Immature natural killer cell (primary cell): ENCODE measurements at regions not wholly inside any gene's neighbourhood (a gene's known extent, or its start where the extent isn't known, plus 50 kb on each side); places are given as distances from the start of the nearest gene placed in this dataset.

Experiments
- DNase-seq, 3 donors: peaks; one replicate each; pipeline ENCODE4 v3.0.0; 2022; ENCODE audit warnings: mixed read lengths in 1 of 3
- H3K27ac Mint-ChIP-seq, 6 donors: one replicate each; pipeline ENCODE4 v1.8.0; 2020; ENCODE audit warnings: mixed read lengths in 6 of 6, mild to moderate bottlenecking in 5 of 6, inconsistent platforms in 4 of 6, moderate library complexity in 3 of 6
- H3K27me3 Mint-ChIP-seq, 3 donors: one replicate each; pipeline ENCODE4 v1.8.0; 2020 to 2021; ENCODE audit warnings: low read depth in 3 of 3, mild to moderate bottlenecking in 3 of 3, mixed read lengths in 3 of 3, moderate library complexity in 3 of 3, inconsistent platforms in 1 of 3
- H3K36me3 Mint-ChIP-seq, 3 donors: one replicate each; pipeline ENCODE4 v1.8.0; 2020; ENCODE audit warnings: mixed read lengths in 3 of 3, inconsistent platforms in 2 of 3, mild to moderate bottlenecking in 2 of 3
- H3K4me1 Mint-ChIP-seq, 2 donors: one replicate each; pipeline ENCODE4 v1.8.0; 2020; ENCODE audit warnings: inconsistent platforms in 2 of 2, mild to moderate bottlenecking in 2 of 2, mixed read lengths in 2 of 2, moderate library complexity in 1 of 2
- H3K4me3 Mint-ChIP-seq, 5 donors: one replicate each; pipeline ENCODE4 v1.8.0; 2020; ENCODE audit warnings: mild to moderate bottlenecking in 5 of 5, mixed read lengths in 5 of 5, inconsistent platforms in 3 of 5, moderate library complexity in 3 of 5
- H3K9me3 Mint-ChIP-seq, 6 donors: one replicate each; pipeline ENCODE4 v1.8.0; 2020; ENCODE audit warnings: mild to moderate bottlenecking in 6 of 6, mixed read lengths in 6 of 6, inconsistent platforms in 4 of 6, moderate library complexity in 3 of 6

- H3K9me3 Mint-ChIP-seq: peaks cover 0 to 27% (median 8%) of the 10 kb centered on the region in 6 donors
- peaks cover 0 to 4% (median 0%) of the 10 kb centered on the region in 3 donors for H3K27me3 Mint-ChIP-seq
- DNase-seq: no peak
- H3K4me1 Mint-ChIP-seq: no peaks in the 10 kb centered on the region
- no peak overlapping the region for H3K4me3 Mint-ChIP-seq
- no peaks in the 10 kb centered on the region for H3K36me3 Mint-ChIP-seq
- no peak overlapping the region for H3K27ac Mint-ChIP-seq
These were observed 888.8 kb downstream of the QKI start for GRCh38 chr6:164303102-164303964.

GRCh38 chr6:164296411-164296810, 881.9 kb downstream of the QKI start:
- peaks cover 0 to 8% (median 2%) of the 10 kb centered on the region in 6 donors for H3K9me3 Mint-ChIP-seq
- H3K36me3 Mint-ChIP-seq: no peaks in the 10 kb centered on the region
- H3K4me3 Mint-ChIP-seq: no peak overlapping the region
- peaks cover 0 to 5% (median 0%) of the 10 kb centered on the region in 3 donors for H3K27me3 Mint-ChIP-seq
- H3K4me1 Mint-ChIP-seq: no peaks in the 10 kb centered on the region
- no peak for DNase-seq
- no peak overlapping the region for H3K27ac Mint-ChIP-seq

GRCh38 chr6:164294047-164294784, 879.7 kb downstream of the QKI start:
- Mint-ChIP-seq H3K4me3 (no peak overlapping the region), H3K36me3 (no peaks in the 10 kb centered on the region), H3K27ac (no peak overlapping the region), H3K27me3 (peaks cover 0 to 5% (median 0%) of the 10 kb centered on the region in 3 donors), H3K4me1 (no peaks in the 10 kb centered on the region), H3K9me3 (peaks cover 0 to 8% (median 1%) of the 10 kb centered on the region in 6 donors)
- no peak for DNase-seq

GRCh38 chr6:164291224-164291623, 876.7 kb downstream of the QKI start:
- Mint-ChIP-seq H3K27me3 (peaks cover 0 to 8% (median 0%) of the 10 kb centered on the region in 3 donors), H3K4me1 (no peaks in the 10 kb centered on the region), H3K9me3 (peaks cover 0 to 8% (median under 1%) of the 10 kb centered on the region in 6 donors), H3K36me3 (no peaks in the 10 kb centered on the region), H3K27ac (no peak overlapping the region), H3K4me3 (no peak overlapping the region)
- DNase-seq: no peak

GRCh38 chr6:164290101-164290500, 875.6 kb downstream of the QKI start:
- Mint-ChIP-seq H3K27ac (no peak overlapping the region), H3K27me3 (peaks cover 0 to 8% (median 0%) of the 10 kb centered on the region in 3 donors), H3K4me3 (no peak overlapping the region)

GRCh38 chr6:164286011-164286410, 871.5 kb downstream of the QKI start:
- H3K27ac Mint-ChIP-seq: no peak overlapping the region
- peaks cover 0 to 7% (median 1%) of the 10 kb centered on the region in 3 donors for H3K27me3 Mint-ChIP-seq
- no peaks in the 10 kb centered on the region for H3K36me3 Mint-ChIP-seq
- DNase-seq: no peak
- H3K4me1 Mint-ChIP-seq: no peaks in the 10 kb centered on the region
- no peak overlapping the region for H3K4me3 Mint-ChIP-seq
- H3K9me3 Mint-ChIP-seq: peaks cover 0 to 5% (median under 1%) of the 10 kb centered on the region in 6 donors

More at GRCh38 chr6:164290101-164290500, 875.6 kb downstream of the QKI start:
- no peak for DNase-seq
- no peaks in the 10 kb centered on the region for H3K4me1 Mint-ChIP-seq
- H3K36me3 Mint-ChIP-seq: no peaks in the 10 kb centered on the region
- H3K9me3 Mint-ChIP-seq: peaks cover 0 to 8% (median under 1%) of the 10 kb centered on the region in 6 donors

- Mint-ChIP-seq H3K36me3 (no peaks in the 10 kb centered on the region), H3K4me1 (no peaks in the 10 kb centered on the region), H3K27ac (no peak overlapping the region), H3K27me3 (peaks cover 0 to 4% (median 3%) of the 10 kb centered on the region in 3 donors), H3K9me3 (peaks cover 0 to 7% (median 1%) of the 10 kb centered on the region in 6 donors), H3K4me3 (no peak overlapping the region)
- DNase-seq: no peak
These were observed 869.1 kb downstream of the QKI start for GRCh38 chr6:164283574-164283973.

GRCh38 chr6:164276211-164276610, 861.7 kb downstream of the QKI start:
- Mint-ChIP-seq H3K4me1 (no peaks in the 10 kb centered on the region), H3K27ac (no peak overlapping the region), H3K4me3 (no peak overlapping the region), H3K36me3 (no peaks in the 10 kb centered on the region), H3K27me3 (peaks cover 0 to 4% (median 3%) of the 10 kb centered on the region in 3 donors), H3K9me3 (peaks cover 0 to 6% (median 2%) of the 10 kb centered on the region in 6 donors)
- DNase-seq: no peak

- Mint-ChIP-seq H3K4me1 (no peaks in the 10 kb centered on the region), H3K27ac (no peak overlapping the region), H3K9me3 (peaks cover 0 to 6% (median 3%) of the 10 kb centered on the region in 6 donors), H3K27me3 (peaks cover 0 to 4% (median 3%) of the 10 kb centered on the region in 3 donors), H3K4me3 (no peak overlapping the region), H3K36me3 (no peaks in the 10 kb centered on the region)
- DNase-seq: no peak
These were observed 861.3 kb downstream of the QKI start for GRCh38 chr6:164275773-164276172.

GRCh38 chr6:164274493-164274892, 860.0 kb downstream of the QKI start:
- Mint-ChIP-seq H3K9me3 (peaks cover 0 to 6% (median 2%) of the 10 kb centered on the region in 6 donors), H3K4me1 (no peaks in the 10 kb centered on the region), H3K27me3 (peaks cover 0 to 4% (median 3%) of the 10 kb centered on the region in 3 donors), H3K36me3 (no peaks in the 10 kb centered on the region), H3K27ac (no peak overlapping the region), H3K4me3 (no peak overlapping the region)
- DNase-seq: no peak

- H3K27me3 Mint-ChIP-seq: peaks cover 0 to 4% (median 0%) of the 10 kb centered on the region in 3 donors
- H3K4me1 Mint-ChIP-seq: no peaks in the 10 kb centered on the region
- peaks cover 0 to 3% (median 2%) of the 10 kb centered on the region in 6 donors for H3K9me3 Mint-ChIP-seq
- H3K27ac Mint-ChIP-seq: no peak overlapping the region
- H3K36me3 Mint-ChIP-seq: no peaks in the 10 kb centered on the region
- no peak for DNase-seq
- no peak overlapping the region for H3K4me3 Mint-ChIP-seq
These were observed 859.0 kb downstream of the QKI start for GRCh38 chr6:164273491-164273890.

- Mint-ChIP-seq H3K27ac (no peak overlapping the region), H3K4me1 (no peaks in the 10 kb centered on the region), H3K27me3 (peaks cover 0 to 7% (median 4%) of the 10 kb centered on the region in 3 donors), H3K4me3 (no peak overlapping the region), H3K9me3 (peaks cover 0 to 2% (median 0%) of the 10 kb centered on the region in 6 donors), H3K36me3 (no peaks in the 10 kb centered on the region)
- DNase-seq: no peak
These were observed 852.3 kb downstream of the QKI start for GRCh38 chr6:164266851-164267250.

GRCh38 chr6:164262348-164262747, 847.8 kb downstream of the QKI start:
- peaks cover 0 to 6% (median 4%) of the 10 kb centered on the region in 3 donors for H3K27me3 Mint-ChIP-seq
- DNase-seq: no peak
- no peaks in the 10 kb centered on the region for H3K4me1 Mint-ChIP-seq
- H3K27ac Mint-ChIP-seq: no peak overlapping the region
- no peak overlapping the region for H3K4me3 Mint-ChIP-seq
- H3K9me3 Mint-ChIP-seq: no peaks in the 10 kb centered on the region
- no peaks in the 10 kb centered on the region for H3K36me3 Mint-ChIP-seq

GRCh38 chr6:164258421-164258820, 843.9 kb downstream of the QKI start:
- H3K4me3 Mint-ChIP-seq: no peak overlapping the region
- H3K4me1 Mint-ChIP-seq: no peaks in the 10 kb centered on the region
- no peak for DNase-seq
- peaks cover 0 to 4% (median 2%) of the 10 kb centered on the region in 3 donors for H3K27me3 Mint-ChIP-seq
- H3K27ac Mint-ChIP-seq: no peak overlapping the region
- H3K9me3 Mint-ChIP-seq: no peaks in the 10 kb centered on the region
- H3K36me3 Mint-ChIP-seq: no peaks in the 10 kb centered on the region
